K562 (cell line): ENCODE measurements at regions not wholly inside any gene's neighbourhood (a gene's known extent, or its start where the extent isn't known, plus 50 kb on each side); places are given as distances from the start of the nearest gene placed in this dataset.
A peak's percentile ranks its signal among the peaks of the same experiment; 100 is the strongest.

Source experiments
- ATAC-seq: fragments of 200-7000 bp; cut with Tn5 transposase; 3 replicates; pipeline ENCODE4 v1.9.1; 2020; ENCODE audit warnings: moderate library complexity
- BruUV-seq: library from RNA; stranded (reverse); fragments of 400-500 nt; replicated peaks from 2 replicates; lab custom pipeline; 2021; lab: Mats Ljungman, UMichigan
- CTCF ChIA-PET: fragments of 300-600 bp; formaldehyde crosslinking; extraction: SDS; loops from one replicate; lab custom pipeline; 2021; ENCODE audit warnings: low intra/inter-chr PET ratio; lab: Yijun Ruan, JAX
- POLR2A ChIA-PET: fragments of 300-600, 350-650 bp; sonication (Branson Sonifier 250); formaldehyde crosslinking; extraction: SDS; loops from one replicate; lab custom pipeline; 2021; ENCODE audit warnings: antibody characterized with exemption, inconsistent platforms; lab: Yijun Ruan, JAX
- DNase-seq, 4 experiments: peaks; one replicate each; pipeline versions ENCODE4 v3.0.0 to v3.0.0-alpha.2; 2011 to 2018; ENCODE audit warnings: low spot score in 3 of 4, mixed read lengths in 3 of 4; ENCODE audit errors: extremely low read depth in 1 of 4
- FAIRE-seq: peaks from 2 replicates; lab custom pipeline; 2011; peaks lifted over from hg19 to GRCh38; lab: Jason Lieb, UNC
- H2AFZ ChIP-seq: 2 replicates; pipeline ENCODE4 v1.6.0; 2011; ENCODE audit warnings: low read depth, low read length, control low read depth, inconsistent platforms
- H3K27ac ChIP-seq: fragments of 200-600 bp; 3 replicates; pipeline ENCODE4 v1.8.0; 2011; ENCODE audit warnings: low read depth, mild to moderate bottlenecking, control low read depth, inconsistent platforms, low read length, moderate library complexity, mixed read lengths; ENCODE audit errors: extremely low read depth
- H3K27me3 ChIP-seq, 2 experiments: fragments of 300-600 bp in 1 of 2; 2 replicates in 1 of 2; 3 replicates in 1 of 2; pipeline versions ENCODE4 v1.6.0 to v1.8.0; 2011; ENCODE audit warnings: inconsistent platforms in 2 of 2, low read length in 2 of 2, mild to moderate bottlenecking in 1 of 2, mixed read lengths in 1 of 2, moderate library complexity in 1 of 2; ENCODE audit not compliant: control insufficient read depth in 2 of 2, insufficient read depth in 2 of 2
- H3K36me3 ChIP-seq: fragments of 300-600 bp; 3 replicates; pipeline ENCODE4 v1.8.0; 2011; ENCODE audit warnings: mild to moderate bottlenecking, low read length, inconsistent platforms; ENCODE audit not compliant: control insufficient read depth, insufficient read depth
- H3K4me1 ChIP-seq, 2 experiments: fragments of 200-600 bp in 1 of 2; replicated peaks in 1 of 2; 2 replicates in 1 of 2; 3 replicates in 1 of 2; pipeline versions ENCODE4 v1.5.1 to v1.8.0; 2011; ENCODE audit warnings: inconsistent platforms in 2 of 2, low read length in 2 of 2, mild to moderate bottlenecking in 1 of 2, mixed read lengths in 1 of 2, moderate library complexity in 1 of 2; ENCODE audit not compliant: control insufficient read depth in 2 of 2, insufficient read depth in 2 of 2
- H3K4me2 ChIP-seq: 2 replicates; pipeline ENCODE4 v1.6.1; 2011; ENCODE audit warnings: low read length, control low read depth, inconsistent platforms, mixed read lengths; ENCODE audit not compliant: insufficient read depth
- H3K4me3 ChIP-seq: fragments of 200-600 bp; sonication (generic), shearing (Covaris generic); 2 replicates; pipeline ENCODE4 v1.5.1; 2016; ENCODE audit warnings: control low read depth, inconsistent platforms
- H3K79me2 ChIP-seq: fragments of 200-600 bp; 3 replicates; pipeline ENCODE4 v1.8.0; 2011; ENCODE audit warnings: low read length, inconsistent platforms; ENCODE audit not compliant: control insufficient read depth, insufficient read depth
- H3K9ac ChIP-seq, 2 experiments: 2 replicates each; pipeline versions ENCODE4 v1.6.0 to v1.6.1; 2011; ENCODE audit warnings: low read depth in 2 of 2, low read length in 2 of 2, control low read depth in 1 of 2, inconsistent platforms in 1 of 2, mild to moderate bottlenecking in 1 of 2, mixed read lengths in 1 of 2; ENCODE audit not compliant: insufficient read depth in 1 of 2
- H3K9me1 ChIP-seq: one replicate; pipeline ENCODE4 v1.6.0; 2011; ENCODE audit warnings: inconsistent platforms, mild to moderate bottlenecking, low read length, moderate library complexity; ENCODE audit not compliant: control insufficient read depth, insufficient read depth
- H3K9me3 ChIP-seq: replicated peaks from 2 replicates; pipeline ENCODE4 v1.5.1; 2011; ENCODE audit warnings: low read depth, low read length, inconsistent platforms; ENCODE audit not compliant: control insufficient read depth, insufficient read depth
- H4K20me1 ChIP-seq: replicated peaks from 2 replicates; pipeline ENCODE4 v1.6.1; 2011; ENCODE audit warnings: low read length, inconsistent platforms, mixed read lengths; ENCODE audit not compliant: control insufficient read depth, insufficient read depth
- BRCA1 ChIP-seq, 2 experiments: fragments of 450-650 bp in 1 of 2; sonication (generic) in 1 of 2; formaldehyde crosslinking in 1 of 2; IDR thresholded peaks; 2 replicates each; pipeline versions ENCODE4 v1.5.0 to v1.6.1; 2017 to 2020; ENCODE audit warnings: mild to moderate bottlenecking in 1 of 2, missing genetic modification reagents in 1 of 2
- HMG20A ChIP-seq: fragments of 450-650 bp; formaldehyde crosslinking; conservative IDR thresholded peaks from 2 replicates; pipeline ENCODE4 v1.4.0; 2020; ENCODE audit warnings: mild to moderate bottlenecking, mixed read lengths
- MAFG ChIP-seq: fragments of 450-650 bp; conservative IDR thresholded peaks from 2 replicates; pipeline ENCODE4 v1.6.1; 2016; ENCODE audit warnings: missing genetic modification characterization, missing compliant biosample characterization
- MTA2 ChIP-seq: fragments of 450-650 bp; IDR thresholded peaks from 2 replicates; pipeline ENCODE4 v1.6.1; 2016; ENCODE audit warnings: low read depth
- PRMT5 ChIP-seq: sonication (generic); formaldehyde crosslinking; IDR thresholded peaks from 2 replicates; pipeline ENCODE4 v1.5.0; 2020; ENCODE audit warnings: missing genetic modification reagents
- SOX6 ChIP-seq: fragments of 450-650 bp; IDR thresholded peaks from 2 replicates; pipeline ENCODE4 v1.6.1; 2014; ENCODE audit warnings: mild to moderate bottlenecking
- TBP ChIP-seq: optimal IDR thresholded peaks from 2 replicates; pipeline ENCODE3; 2011; ENCODE audit warnings: low read depth, low read length, improper control_type of control experiment
- WGBS: fragments of 100-300 bp; shearing (Covaris generic); methylation state at CpG from one replicate; pipeline ENCODE4 v1.1.6; 2016; ENCODE audit warnings: low coverage, mixed read lengths; ENCODE audit not compliant: insufficient coverage; ENCODE audit errors: missing lambda C conversion rate; 5-methylcytosine and 5-hydroxymethylcytosine counted together
- in situ Hi-C: fragments of 300-500 bp; cut with MboI; formaldehyde crosslinking; loops from 4 replicates; pipeline ENCODE4 v1.15.0; 2018; ENCODE audit warnings: inconsistent platforms, mixed read lengths
- intact Hi-C: fragments of 100-400 bp; cut with micrococcal nuclease; formaldehyde crosslinking; loops from 2 replicates; pipeline ENCODE4 v1.14.2; 2022

DNA sequence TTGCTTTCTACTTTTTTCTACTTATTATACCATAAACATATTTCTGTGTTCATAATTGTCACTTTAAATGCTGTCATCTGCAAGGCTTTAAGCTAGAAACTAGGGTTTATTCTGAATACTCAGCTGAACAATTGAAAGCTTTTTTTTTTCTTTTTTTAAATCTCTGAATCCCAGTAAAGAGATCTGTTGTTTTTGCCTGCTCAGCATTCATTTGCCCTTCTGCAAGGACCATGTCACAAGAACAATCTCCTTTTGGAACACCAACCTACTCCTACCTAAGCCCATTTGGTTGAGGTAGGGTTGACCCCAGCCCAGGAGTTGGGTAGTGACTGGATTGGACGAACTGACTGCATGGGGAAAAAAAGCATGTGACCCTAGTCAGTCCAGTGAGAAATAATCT lies 92.6 kb downstream of the MZT1 start:
- ChIA-PET CTCF (no interaction called here), POLR2A (no interaction called here)
- FAIRE-seq (no peak), ATAC-seq (no peak), DNase-seq (no peak)
- H3K4me2 ChIP-seq, result no peak overlapping the region
- no TSS peak for BruUV-seq
- H3K9me1 ChIP-seq, result no peaks in the 10 kb centered on the region
- intact Hi-C loops (no loop called here), in situ Hi-C loops (no loop called here)
- H3K4me1 ChIP-seq, result no peaks in the 10 kb centered on the region
- no peak overlapping the region for H3K27ac ChIP-seq
- no peaks in the 10 kb centered on the region for H3K9me3 ChIP-seq
- no peaks in the 10 kb centered on the region for H3K79me2 ChIP-seq
- no peaks in the 10 kb centered on the region for H3K36me3 ChIP-seq
- no peak overlapping the region for H2AFZ ChIP-seq
- H3K4me3 ChIP-seq, result no peak overlapping the region
- H4K20me1 ChIP-seq, result no peaks in the 10 kb centered on the region
- no CpG with 5 or more reads among the region's 1 CpG for WGBS
- TF ChIP-seq MAFG (tag) (0 out of 2 replicates have a peak, but pooled peaks have one; percentile 7), TBP (no peak)
- no peak overlapping the region for H3K9ac ChIP-seq
- no peaks in the 10 kb centered on the region for H3K27me3 ChIP-seq

DNA sequence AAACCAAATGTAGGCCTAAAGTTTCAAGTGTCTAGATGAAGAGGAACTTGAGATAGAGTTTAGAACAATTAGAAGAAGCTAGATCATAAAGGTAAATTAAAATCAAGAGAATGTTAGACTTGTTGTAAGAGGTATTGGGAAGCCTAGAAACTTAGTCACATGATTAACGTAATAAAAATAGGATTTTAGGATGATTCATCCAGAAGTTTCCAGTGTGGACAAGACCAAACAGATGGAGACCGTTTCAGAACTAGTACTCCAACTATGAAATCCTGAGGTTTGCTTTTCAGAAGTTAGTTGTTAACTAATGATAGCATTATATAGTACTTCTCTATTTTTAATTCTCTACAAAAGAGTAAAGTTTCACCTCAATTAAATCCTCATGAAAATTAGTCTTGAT lies 104.9 kb downstream of the MZT1 start:
- no peaks in the 10 kb centered on the region for H3K27me3 ChIP-seq
- no peak for FAIRE-seq
- no peaks in the 10 kb centered on the region for H4K20me1 ChIP-seq
- H3K79me2 ChIP-seq, result no peaks in the 10 kb centered on the region
- DNase-seq, result no peak
- TF ChIP-seq HMG20A (CRISPR knock-in tag) (no peak), BRCA1 (IDR thresholded peaks at IDR 0.05) (no peak), BRCA1 (CRISPR knock-in tag; IDR thresholded peaks at IDR 0.05) (no peak), SOX6 (no peak), PRMT5 (no peak), MTA2 (no peak)
- no peak overlapping the region for H3K4me2 ChIP-seq
- CTCF ChIA-PET, result interaction anchor here (0.5 kb wide), 1 partner anchor 615 kb away, joined by 5 read pairs; no protein-coding TSS in a partner anchor
- BruUV-seq, result no TSS peak
- 5% methylated on average over 2 of the region's 2 CpGs for WGBS
- no peaks in the 10 kb centered on the region for H3K9me3 ChIP-seq
- H3K36me3 ChIP-seq, result no peaks in the 10 kb centered on the region
- no peak overlapping the region for H3K27ac ChIP-seq
- H3K9ac ChIP-seq, result no peak overlapping the region
- no peak overlapping the region for H3K4me3 ChIP-seq
- no peak for ATAC-seq
- H2AFZ ChIP-seq, result no peak overlapping the region
- H3K9me1 ChIP-seq, result no peaks in the 10 kb centered on the region
- in situ Hi-C loops (no loop called here), intact Hi-C loops (no loop called here)
- POLR2A ChIA-PET, result no interaction called here
- no peaks in the 10 kb centered on the region for H3K4me1 ChIP-seq
